ENCODE measurements at regions not wholly inside any gene's neighbourhood (a gene's known extent, or its start where the extent isn't known, plus 50 kb on each side); places are given as distances from the start of the nearest gene placed in this dataset.

- no peak for DNase-seq
- TF ChIP-seq GATA1 (IDR thresholded peaks at IDR 0.05; ENCODE audit: low read depth, low read length), result no peak
- TF ChIP-seq POLR2A (IDR thresholded peaks at IDR 0.05; ENCODE audit: low read length), result no peak
These were observed 52.0 kb upstream of the RYK start for GRCh38 chr3:134302674-134303073.

- DNase-seq, result peak in 1 of 2 experiments; percentile 22
- TF ChIP-seq POLR2A (IDR thresholded peaks at IDR 0.05; ENCODE audit: low read length), result no peak
These were observed 49.9 kb upstream of the RYK start for GRCh38 chr3:134300520-134300919.

Measured in erythroblast (primary cell).